Lower leg skin (tissue), 4 donors: ENCODE measurements at regions not wholly inside any gene's neighbourhood (a gene's known extent, or its start where the extent isn't known, plus 50 kb on each side); places are given as distances from the start of the nearest gene placed in this dataset.

ENCODE experiments used
- DNase-seq, 2 donors: peaks; one replicate each; pipeline ENCODE4 v3.0.0-alpha.2; 2019; ENCODE audit warnings: low spot score in 2 of 2
- H3K4me3 ChIP-seq: fragments of 200-600 bp; sonication (generic); 2 replicates; pipeline ENCODE4 v1.5.1; 2017; ENCODE audit warnings: mild to moderate bottlenecking, low read depth; ENCODE audit not compliant: poor library complexity, severe bottlenecking
- POLR2A ChIP-seq, 2 donors: fragments of 450-650 bp; IDR thresholded peaks; one replicate each; pipeline ENCODE4 v1.6.1; 2016 to 2017; ENCODE audit warnings: antibody characterized with exemption in 2 of 2, mild to moderate bottlenecking in 1 of 2, moderate library complexity in 1 of 2
- WGBS, 2 donors: methylation state at CpG; one replicate each; pipeline ENCODE4 v1.1.5; 2018; 5-methylcytosine and 5-hydroxymethylcytosine counted together
- intact Hi-C: fragments of 100-400 bp; cut with DNase I; formaldehyde crosslinking; loops from one replicate; pipeline ENCODE4 v1.15.0; 2023; ENCODE audit warnings: low total_unique reads
- TF ChIP-seq, protein P1 (sequence below), 3 donors: fragments of 450-650 bp; IDR thresholded peaks; one replicate each; pipeline ENCODE4 v1.5.1; 2016; ENCODE audit warnings: antibody characterized with exemption in 3 of 3, mild to moderate bottlenecking in 3 of 3, moderate library complexity in 2 of 3

DNA sequence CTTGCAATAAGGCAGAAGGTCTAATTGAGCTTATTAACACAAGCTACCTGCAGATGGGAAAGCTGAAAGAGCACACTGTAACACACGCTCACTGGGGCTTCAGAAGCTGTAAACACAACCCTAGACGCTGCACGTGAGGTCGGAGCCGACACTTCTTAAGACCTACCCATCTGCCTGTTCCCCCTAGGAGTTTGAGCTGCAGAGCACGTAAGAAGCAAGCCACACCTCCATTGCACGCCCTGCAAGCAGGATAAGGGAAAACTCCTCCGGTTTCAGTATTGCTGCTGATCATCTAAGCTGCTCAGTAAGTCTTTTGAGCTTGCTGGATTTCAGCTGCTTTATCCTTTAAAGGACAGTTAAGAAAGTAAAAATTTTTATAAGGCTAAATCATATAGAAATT is 244.0 kb upstream of the ZWINT start:
- H3K4me3 ChIP-seq = no peak overlapping the region
- TF ChIP-seq POLR2A (IDR thresholded peaks at IDR 0.05) = no peak
- TF ChIP-seq, protein P1, sequence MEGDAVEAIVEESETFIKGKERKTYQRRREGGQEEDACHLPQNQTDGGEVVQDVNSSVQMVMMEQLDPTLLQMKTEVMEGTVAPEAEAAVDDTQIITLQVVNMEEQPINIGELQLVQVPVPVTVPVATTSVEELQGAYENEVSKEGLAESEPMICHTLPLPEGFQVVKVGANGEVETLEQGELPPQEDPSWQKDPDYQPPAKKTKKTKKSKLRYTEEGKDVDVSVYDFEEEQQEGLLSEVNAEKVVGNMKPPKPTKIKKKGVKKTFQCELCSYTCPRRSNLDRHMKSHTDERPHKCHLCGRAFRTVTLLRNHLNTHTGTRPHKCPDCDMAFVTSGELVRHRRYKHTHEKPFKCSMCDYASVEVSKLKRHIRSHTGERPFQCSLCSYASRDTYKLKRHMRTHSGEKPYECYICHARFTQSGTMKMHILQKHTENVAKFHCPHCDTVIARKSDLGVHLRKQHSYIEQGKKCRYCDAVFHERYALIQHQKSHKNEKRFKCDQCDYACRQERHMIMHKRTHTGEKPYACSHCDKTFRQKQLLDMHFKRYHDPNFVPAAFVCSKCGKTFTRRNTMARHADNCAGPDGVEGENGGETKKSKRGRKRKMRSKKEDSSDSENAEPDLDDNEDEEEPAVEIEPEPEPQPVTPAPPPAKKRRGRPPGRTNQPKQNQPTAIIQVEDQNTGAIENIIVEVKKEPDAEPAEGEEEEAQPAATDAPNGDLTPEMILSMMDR (IDR thresholded peaks at IDR 0.05) = no peak
- no peak for DNase-seq
- intact Hi-C loops = no loop called here
- WGBS, 2 donors = 17 to 28% methylated on average over 8 of the region's 8 CpGs

DNA sequence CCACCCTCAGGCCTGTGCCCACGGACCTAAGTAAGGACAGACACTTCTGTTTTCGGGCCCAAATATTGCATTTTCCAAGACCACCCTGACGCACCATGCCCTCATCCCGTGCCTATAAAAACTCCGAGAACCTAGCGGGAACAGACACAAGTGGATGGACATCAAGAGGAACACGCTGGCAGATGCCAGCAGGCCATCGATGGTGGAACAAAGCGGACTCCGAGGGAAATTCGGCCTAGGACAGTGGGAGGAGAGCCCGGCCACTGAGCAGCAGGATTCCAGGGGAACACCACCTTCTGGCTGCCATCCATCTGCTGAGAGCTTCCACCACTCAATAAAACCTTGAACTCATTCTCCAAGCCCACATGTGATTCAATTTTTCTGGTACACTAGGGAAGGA is 243.6 kb upstream of the ZWINT start:
- no peak for DNase-seq

DNA sequence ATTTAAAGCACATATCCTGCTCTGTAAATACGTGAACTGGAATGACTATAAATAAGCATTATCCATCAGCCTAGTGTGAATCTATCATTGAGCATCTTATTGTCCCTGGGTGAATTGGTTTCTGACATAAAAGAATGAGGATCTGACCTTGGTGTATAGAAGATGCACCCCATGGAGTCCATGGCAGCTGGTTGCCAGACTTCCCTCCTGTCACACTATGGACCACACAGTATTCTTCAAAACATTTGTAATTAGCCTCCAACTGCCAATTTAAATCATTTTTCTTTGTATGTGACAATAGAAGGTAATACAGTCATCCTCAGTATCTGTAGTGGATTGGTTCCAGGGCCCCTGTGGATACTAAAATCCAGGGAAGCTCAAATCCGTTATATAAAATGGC is 238.1 kb upstream of the ZWINT start:
- 71 to 76% methylated on average over 2 of the region's 2 CpGs for WGBS, 2 donors
- intact Hi-C loops = no loop called here
- TF ChIP-seq POLR2A (IDR thresholded peaks at IDR 0.05) = no peak
- TF ChIP-seq, protein P1 (IDR thresholded peaks at IDR 0.05) = no peak

More for the DNA sequence above, 243.6 kb upstream of the ZWINT start:
- H3K4me3 ChIP-seq = no peak overlapping the region
- intact Hi-C loops = no loop called here
- TF ChIP-seq POLR2A (IDR thresholded peaks at IDR 0.05) = no peak
- TF ChIP-seq, protein P1 (IDR thresholded peaks at IDR 0.05) = no peak
- 84 to 86% methylated on average over 12 of the region's 12 CpGs for WGBS, 2 donors

DNA sequence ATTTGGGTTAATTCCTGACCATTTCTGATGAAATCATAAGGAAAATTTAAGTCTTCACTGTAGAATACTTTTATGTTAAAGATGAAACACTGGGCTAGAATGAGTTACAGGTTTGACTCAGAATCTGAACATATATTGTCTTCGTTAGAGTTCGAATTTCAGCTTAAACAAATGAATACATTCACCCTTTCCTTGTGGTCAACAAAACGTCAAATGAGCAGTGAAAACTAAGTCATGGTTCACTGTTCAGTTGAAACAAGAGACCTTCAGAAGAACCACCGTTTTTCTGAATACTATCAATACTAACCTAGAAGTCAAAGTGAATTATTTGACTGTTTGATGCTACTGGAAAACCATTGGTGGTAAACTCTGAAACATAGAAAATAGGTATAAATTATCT is 235.2 kb upstream of the ZWINT start:
- intact Hi-C loops = no loop called here
- 57 to 59% methylated on average over 4 of the region's 4 CpGs for WGBS, 2 donors
- TF ChIP-seq, protein P1 (IDR thresholded peaks at IDR 0.05) = no peak
- TF ChIP-seq POLR2A (IDR thresholded peaks at IDR 0.05) = no peak

More for the DNA sequence above, 238.1 kb upstream of the ZWINT start:
- DNase-seq = no peak
- H3K4me3 ChIP-seq = no peak overlapping the region

GRCh38 chr10:56593120-56593519 is 232.1 kb upstream of the ZWINT start:
- no peak for DNase-seq
- 67 to 72% methylated on average over 1 of the region's 1 CpG for WGBS, 2 donors
- no peak for TF ChIP-seq POLR2A (IDR thresholded peaks at IDR 0.05)
- TF ChIP-seq, protein P1 (IDR thresholded peaks at IDR 0.05) = no peak
- no peak overlapping the region for H3K4me3 ChIP-seq
- intact Hi-C loops = no loop called here

More for the DNA sequence above, 235.2 kb upstream of the ZWINT start:
- no peak overlapping the region for H3K4me3 ChIP-seq
- no peak for DNase-seq

GRCh38 chr10:56586461-56586891 is 225.4 kb upstream of the ZWINT start:
- 48 to 55% methylated on average over 12 of the region's 12 CpGs for WGBS, 2 donors
- DNase-seq = no peak
- no peak overlapping the region for H3K4me3 ChIP-seq
- no peak for TF ChIP-seq POLR2A (IDR thresholded peaks at IDR 0.05)
- TF ChIP-seq, protein P1 (IDR thresholded peaks at IDR 0.05) = no peak
- intact Hi-C loops = no loop called here
